Retinal pigment epithelial cell (primary cell): ENCODE measurements at regions not wholly inside any gene's neighbourhood (a gene's known extent, or its start where the extent isn't known, plus 50 kb on each side); places are given as distances from the start of the nearest gene placed in this dataset.
"Not testable (repeated sequence)": the region's sequence is repeated elsewhere in the genome, so short reads cannot be mapped to it uniquely, and the experiment has no call there.

Experiments used
- DNase-seq: peaks from one replicate; pipeline ENCODE4 v3.0.0-alpha.2; 2010; ENCODE audit warnings: low read depth
- H3K4me3 ChIP-seq: 2 replicates; pipeline ENCODE4 v1.5.1; 2011; ENCODE audit warnings: mild to moderate bottlenecking, low read length, control low read depth, moderate library complexity
- CTCF ChIP-seq: conservative IDR thresholded peaks from 2 replicates; pipeline ENCODE4 v1.5.1; 2011; ENCODE audit warnings: low read depth, low read length, control low read depth, inconsistent platforms

- DNase-seq = no peak
- TF ChIP-seq CTCF = no peak
Measured at GRCh38 chr11:13134066-13134465, 125.0 kb downstream of the RASSF10 start.

GRCh38 chr11:13134886-13135285, 125.8 kb downstream of the RASSF10 start:
- TF ChIP-seq CTCF = no peak
- no peak overlapping the region for H3K4me3 ChIP-seq
- DNase-seq = no peak

More at GRCh38 chr11:13134066-13134465, 125.0 kb downstream of the RASSF10 start:
- H3K4me3 ChIP-seq = no peak overlapping the region

GRCh38 chr11:13135385-13136271, 126.5 kb downstream of the RASSF10 start:
- H3K4me3 ChIP-seq = no peak overlapping the region
- TF ChIP-seq CTCF = no peak
- DNase-seq = no peak

- no peak overlapping the region for H3K4me3 ChIP-seq
Measured at GRCh38 chr11:13136272-13136596, 127.1 kb downstream of the RASSF10 start.

GRCh38 chr11:13137844-13138301, 128.8 kb downstream of the RASSF10 start:
- no peak for DNase-seq
- no peak overlapping the region for H3K4me3 ChIP-seq

More at GRCh38 chr11:13136272-13136596, 127.1 kb downstream of the RASSF10 start:
- TF ChIP-seq CTCF = no peak
- DNase-seq = no peak

GRCh38 chr11:13139085-13139484, 130.0 kb downstream of the RASSF10 start:
- DNase-seq, H3K4me3 ChIP-seq: not testable (repeated sequence)

More at GRCh38 chr11:13137844-13138301, 128.8 kb downstream of the RASSF10 start:
- no peak for TF ChIP-seq CTCF

GRCh38 chr11:13140028-13140870, 131.1 kb downstream of the RASSF10 start:
- no peak for TF ChIP-seq CTCF
- no peak overlapping the region for H3K4me3 ChIP-seq
- DNase-seq = no peak
